Pons (tissue), 1 donor: ENCODE measurements at regions not wholly inside any gene's neighbourhood (a gene's known extent, or its start where the extent isn't known, plus 50 kb on each side); places are given as distances from the start of the nearest gene placed in this dataset.
"Not testable (repeated sequence)": the region's sequence is repeated elsewhere in the genome, so short reads cannot be mapped to it uniquely, and the experiment has no call there.

Source experiments
- DNase-seq: peaks from one replicate; pipeline ENCODE4 v3.0.0-alpha.2; 2016; ENCODE audit warnings: low spot score

GRCh38 chr4:110424144-110424543 lies 51.8 kb upstream of the ENPEP start:
- no peak for DNase-seq

GRCh38 chr4:110418641-110419040 lies 57.3 kb upstream of the ENPEP start:
- no peak for DNase-seq

GRCh38 chr4:110417136-110417535 lies 58.8 kb upstream of the ENPEP start:
- no peak for DNase-seq

- no peak for DNase-seq
These were observed 60.5 kb upstream of the ENPEP start for GRCh38 chr4:110415478-110415877.

GRCh38 chr4:110415041-110415440 lies 60.9 kb upstream of the ENPEP start:
- no peak for DNase-seq

- no peak for DNase-seq
These were observed 61.4 kb upstream of the ENPEP start for GRCh38 chr4:110414561-110414920.

- DNase-seq: not testable (repeated sequence)
These were observed 62.0 kb upstream of the ENPEP start for GRCh38 chr4:110413807-110414560.

- DNase-seq: no peak
These were observed 63.4 kb upstream of the ENPEP start for GRCh38 chr4:110412354-110413065.

- DNase-seq: no peak
These were observed 64.4 kb upstream of the ENPEP start for GRCh38 chr4:110411574-110412011.

GRCh38 chr4:110410853-110411573 lies 64.9 kb upstream of the ENPEP start:
- not testable (repeated sequence) for DNase-seq

GRCh38 chr4:110400086-110400485 lies 75.9 kb upstream of the ENPEP start:
- DNase-seq: no peak

- DNase-seq: not testable (repeated sequence)
These were observed 76.9 kb upstream of the ENPEP start for GRCh38 chr4:110399046-110399445.

- DNase-seq: no peak
These were observed 79.0 kb upstream of the ENPEP start for GRCh38 chr4:110396963-110397362.

- no peak for DNase-seq
These were observed 80.5 kb upstream of the ENPEP start for GRCh38 chr4:110395421-110395820.

GRCh38 chr4:110394871-110395270 lies 81.1 kb upstream of the ENPEP start:
- DNase-seq: no peak

GRCh38 chr4:110381784-110382183 lies 94.2 kb upstream of the ENPEP start:
- no peak for DNase-seq

GRCh38 chr4:110372485-110372884 lies 103.5 kb upstream of the ENPEP start:
- no peak for DNase-seq

- no peak for DNase-seq
These were observed 104.8 kb upstream of the ENPEP start for GRCh38 chr4:110371016-110371770.

- DNase-seq: no peak
These were observed 107.5 kb upstream of the ENPEP start for GRCh38 chr4:110368409-110368808.

- no peak for DNase-seq
These were observed 108.8 kb upstream of the ENPEP start for GRCh38 chr4:110367156-110367555.

- no peak for DNase-seq
These were observed 110.2 kb upstream of the ENPEP start for GRCh38 chr4:110365761-110366160.

GRCh38 chr4:110364911-110365520 lies 110.9 kb upstream of the ENPEP start:
- peak; percentile 5 for DNase-seq
